AG09319 (cell line): ENCODE measurements at regions not wholly inside any gene's neighbourhood (a gene's known extent, or its start where the extent isn't known, plus 50 kb on each side); places are given as distances from the start of the nearest gene placed in this dataset.

Experiments
- DNase-seq: peaks from one replicate; pipeline ENCODE4 v3.0.0-alpha.2; 2010; ENCODE audit warnings: low read depth; ENCODE audit errors: extremely low read depth
- CTCF ChIP-seq: IDR thresholded peaks from 2 replicates; pipeline ENCODE4 v1.5.1; 2011; ENCODE audit warnings: low read depth, mild to moderate bottlenecking, inconsistent platforms, low read length, moderate library complexity

DNA sequence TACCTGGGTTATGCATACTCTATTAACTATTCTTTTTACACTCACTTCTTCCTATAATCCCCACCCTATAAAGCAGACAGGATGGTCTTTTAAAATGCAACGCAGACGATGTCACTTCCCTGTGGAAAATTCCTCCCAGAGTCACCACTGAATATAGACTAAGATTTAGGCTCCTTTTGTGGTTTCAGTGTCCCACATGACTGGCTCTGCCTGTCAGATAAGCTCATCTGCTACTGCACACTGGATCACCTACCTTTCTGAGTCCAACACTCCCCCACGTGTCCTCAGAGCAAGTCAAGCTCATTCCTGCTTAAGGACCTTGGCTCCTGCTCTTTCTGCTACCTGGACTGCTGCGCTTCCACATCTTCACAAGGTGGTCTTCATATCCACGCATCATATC lies 73.0 kb upstream of the SIPA1L2 start:
- TF ChIP-seq CTCF: no peak
- no peak for DNase-seq

GRCh38 chr1:232704256-232704655 lies 74.3 kb upstream of the SIPA1L2 start:
- no peak for TF ChIP-seq CTCF
- no peak for DNase-seq

- DNase-seq: peak; percentile 51
- no peak for TF ChIP-seq CTCF
These were observed 75.1 kb upstream of the SIPA1L2 start for GRCh38 chr1:232704694-232705680.

GRCh38 chr1:232705815-232706575 lies 76.1 kb upstream of the SIPA1L2 start:
- TF ChIP-seq CTCF: no peak
- DNase-seq: no peak

DNA sequence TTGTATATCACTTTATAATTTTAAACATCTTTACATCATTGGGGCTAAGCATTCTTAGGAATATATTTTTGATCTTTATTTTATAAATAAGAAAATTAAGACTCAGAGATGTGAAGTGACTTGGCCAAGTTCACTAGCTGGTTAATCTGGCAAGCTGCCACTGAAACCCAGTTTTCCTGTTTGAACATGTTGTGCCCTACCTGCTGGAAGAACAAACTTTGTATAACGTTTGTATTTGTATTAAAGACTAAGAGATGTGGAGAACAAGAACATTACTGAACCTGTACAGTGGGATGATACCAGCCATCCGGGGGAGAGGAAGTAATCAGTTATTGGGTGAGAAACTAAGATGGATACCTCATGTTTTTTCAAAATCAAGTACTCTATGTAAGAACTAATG lies 77.2 kb upstream of the SIPA1L2 start:
- no peak for TF ChIP-seq CTCF
- DNase-seq: no peak

DNA sequence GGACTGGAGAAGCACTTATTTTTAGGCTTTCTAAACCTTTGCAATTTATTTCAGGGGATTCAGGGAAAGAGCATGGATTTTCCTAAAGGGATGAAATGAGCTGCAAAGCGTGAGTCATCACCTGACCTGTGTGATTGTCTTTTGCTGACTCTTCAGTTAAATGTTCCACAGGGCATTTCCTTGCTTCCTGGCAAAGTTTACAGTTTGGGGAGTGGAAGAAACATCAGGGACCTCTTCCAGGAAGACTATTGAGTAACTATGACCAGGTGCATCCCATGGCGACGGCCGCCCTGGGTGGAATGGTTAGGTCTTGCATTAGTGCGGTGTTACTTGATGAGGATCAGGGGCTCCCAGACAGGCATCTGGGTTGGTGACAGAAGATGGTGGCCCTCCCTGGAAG lies 79.5 kb upstream of the SIPA1L2 start:
- DNase-seq: no peak
- TF ChIP-seq CTCF: no peak

- no peak for TF ChIP-seq CTCF
These were observed 82.1 kb upstream of the SIPA1L2 start for GRCh38 chr1:232711996-232712395.

More at GRCh38 chr1:232711996-232712395, 82.1 kb upstream of the SIPA1L2 start:
- DNase-seq: no peak
